ENCODE measurements at regions not wholly inside any gene's neighbourhood (a gene's known extent, or its start where the extent isn't known, plus 50 kb on each side); places are given as distances from the start of the nearest gene placed in this dataset.

GRCh38 chr1:239178961-239179360 is 207.4 kb upstream of the CHRM3 start:
- Mint-ChIP-seq H3K4me1 (ENCODE audit: low read depth) (no peaks in the 10 kb centered on the region), H3K36me3 (ENCODE audit: low read depth) (no peaks in the 10 kb centered on the region), H3K27ac (ENCODE audit: unreplicated experiment) (no peak overlapping the region), H3K27me3 (ENCODE audit: low read depth) (no peaks in the 10 kb centered on the region), H3K4me3 (ENCODE audit: unreplicated experiment) (no peak overlapping the region), H3K9me3 (ENCODE audit: low read depth) (peaks cover 23% of the 10 kb centered on the region)
- no peak for TF ChIP-seq CTCF (IDR thresholded peaks at IDR 0.05)
- no peak for DNase-seq (ENCODE audit: low spot score)

GRCh38 chr1:239174880-239175279 is 211.5 kb upstream of the CHRM3 start:
- Mint-ChIP-seq H3K4me1 (ENCODE audit: low read depth) (no peaks in the 10 kb centered on the region), H3K27me3 (ENCODE audit: low read depth) (no peaks in the 10 kb centered on the region), H3K27ac (ENCODE audit: unreplicated experiment) (no peak overlapping the region), H3K4me3 (ENCODE audit: unreplicated experiment) (no peak overlapping the region), H3K36me3 (ENCODE audit: low read depth) (no peaks in the 10 kb centered on the region), H3K9me3 (ENCODE audit: low read depth) (peaks cover 35% of the 10 kb centered on the region)
- no peak for DNase-seq (ENCODE audit: low spot score)
- no peak for TF ChIP-seq CTCF (IDR thresholded peaks at IDR 0.05)

DNA sequence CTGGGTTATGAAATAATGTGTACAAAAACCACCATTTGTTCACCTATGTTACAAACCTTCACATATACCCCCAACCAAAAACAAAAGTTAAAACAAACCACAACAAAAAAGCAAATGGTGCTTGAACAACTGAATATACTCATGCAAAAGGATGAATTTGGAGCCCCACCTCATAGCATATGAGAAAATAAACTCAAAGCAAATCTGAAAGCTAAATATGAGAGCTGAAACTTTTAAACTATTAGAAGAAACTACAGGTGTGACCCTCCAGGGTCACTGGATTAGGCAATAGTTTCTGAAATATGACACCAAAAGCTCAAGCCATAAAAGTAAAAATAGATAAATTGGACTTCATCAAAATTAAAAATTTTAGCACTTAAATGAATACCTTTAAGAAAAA is 215.5 kb upstream of the CHRM3 start:
- H3K9me3 Mint-ChIP-seq (ENCODE audit: low read depth): peaks cover 26% of the 10 kb centered on the region
- no peak for TF ChIP-seq CTCF (IDR thresholded peaks at IDR 0.05)

DNA sequence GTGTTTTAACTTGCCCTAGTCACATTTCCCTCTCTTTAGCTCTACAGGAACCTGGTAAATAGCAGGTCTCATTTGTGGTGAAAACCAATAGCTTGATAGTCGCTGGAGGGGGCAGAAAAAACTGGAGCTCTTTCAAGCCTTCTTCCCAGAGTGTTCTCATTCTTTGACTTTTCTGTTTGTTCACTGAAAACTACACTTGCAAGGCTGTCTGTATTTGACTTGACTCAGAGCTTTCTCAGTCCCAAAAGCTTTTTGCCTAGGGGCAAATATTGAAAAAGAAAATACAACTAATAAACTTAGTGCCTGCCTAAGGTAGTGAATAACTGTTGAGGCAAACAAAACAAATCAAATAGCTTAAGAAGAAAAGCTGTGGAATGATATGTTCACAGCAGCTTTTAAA is 217.1 kb upstream of the CHRM3 start:
- H3K27me3 Mint-ChIP-seq (ENCODE audit: low read depth): no peaks in the 10 kb centered on the region
- H3K27ac Mint-ChIP-seq (ENCODE audit: unreplicated experiment): no peak overlapping the region
- no peaks in the 10 kb centered on the region for H3K4me1 Mint-ChIP-seq (ENCODE audit: low read depth)
- H3K4me3 Mint-ChIP-seq (ENCODE audit: unreplicated experiment): no peak overlapping the region
- DNase-seq (ENCODE audit: low spot score): no peak
- TF ChIP-seq CTCF (IDR thresholded peaks at IDR 0.05): no peak
- H3K36me3 Mint-ChIP-seq (ENCODE audit: low read depth): no peaks in the 10 kb centered on the region
- H3K9me3 Mint-ChIP-seq (ENCODE audit: low read depth): peaks cover 24% of the 10 kb centered on the region

More for the DNA sequence above, 215.5 kb upstream of the CHRM3 start:
- Mint-ChIP-seq H3K27me3 (ENCODE audit: low read depth) (no peaks in the 10 kb centered on the region), H3K4me3 (ENCODE audit: unreplicated experiment) (no peak overlapping the region), H3K36me3 (ENCODE audit: low read depth) (no peaks in the 10 kb centered on the region), H3K4me1 (ENCODE audit: low read depth) (no peaks in the 10 kb centered on the region), H3K27ac (ENCODE audit: unreplicated experiment) (no peak overlapping the region)
- no peak for DNase-seq (ENCODE audit: low spot score)

DNA sequence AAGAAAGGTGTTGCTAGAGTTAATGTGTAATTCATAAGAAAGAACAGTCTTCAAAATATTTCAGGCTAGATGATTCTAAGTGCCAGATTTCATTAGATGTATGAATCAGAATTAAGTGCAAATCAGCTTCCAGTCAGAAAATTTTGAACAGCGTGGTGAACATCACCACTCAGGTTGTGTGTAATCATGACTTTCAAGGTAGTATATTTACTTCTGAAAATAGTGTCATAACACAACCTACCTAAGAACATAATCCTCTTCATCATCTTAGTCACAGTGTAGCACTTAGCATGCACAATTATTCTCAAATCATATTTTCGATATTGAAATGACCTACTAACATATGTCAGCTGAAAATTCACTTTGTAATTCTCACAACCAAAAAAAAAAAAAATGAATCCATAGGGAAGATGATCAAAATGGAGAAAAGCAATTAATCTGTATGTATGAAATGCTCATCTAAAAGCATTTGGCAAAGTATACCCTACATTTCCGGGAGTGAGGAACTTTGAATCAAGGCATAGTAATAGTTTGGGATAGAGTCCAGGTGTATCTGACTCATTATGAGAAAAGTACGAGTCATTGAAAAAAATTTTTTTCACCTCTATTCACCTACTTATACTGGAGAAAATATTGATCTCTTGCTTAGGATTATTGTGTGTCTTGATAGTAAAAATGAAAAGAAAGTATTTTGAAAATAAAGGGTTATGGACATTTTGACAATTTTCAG is 221.8 kb upstream of the CHRM3 start:
- Mint-ChIP-seq H3K27me3 (ENCODE audit: low read depth) (no peaks in the 10 kb centered on the region), H3K36me3 (ENCODE audit: low read depth) (no peaks in the 10 kb centered on the region), H3K27ac (ENCODE audit: unreplicated experiment) (no peak overlapping the region), H3K4me1 (ENCODE audit: low read depth) (no peaks in the 10 kb centered on the region), H3K4me3 (ENCODE audit: unreplicated experiment) (no peak overlapping the region), H3K9me3 (ENCODE audit: low read depth) (peaks cover 4% of the 10 kb centered on the region)
- TF ChIP-seq CTCF (IDR thresholded peaks at IDR 0.05): no peak
- no peak for DNase-seq (ENCODE audit: low spot score)

Measured in chondrocyte (in vitro differentiated cells).